ENCODE measurements at regions not wholly inside any gene's neighbourhood (a gene's known extent, or its start where the extent isn't known, plus 50 kb on each side); places are given as distances from the start of the nearest gene placed in this dataset.

DNA sequence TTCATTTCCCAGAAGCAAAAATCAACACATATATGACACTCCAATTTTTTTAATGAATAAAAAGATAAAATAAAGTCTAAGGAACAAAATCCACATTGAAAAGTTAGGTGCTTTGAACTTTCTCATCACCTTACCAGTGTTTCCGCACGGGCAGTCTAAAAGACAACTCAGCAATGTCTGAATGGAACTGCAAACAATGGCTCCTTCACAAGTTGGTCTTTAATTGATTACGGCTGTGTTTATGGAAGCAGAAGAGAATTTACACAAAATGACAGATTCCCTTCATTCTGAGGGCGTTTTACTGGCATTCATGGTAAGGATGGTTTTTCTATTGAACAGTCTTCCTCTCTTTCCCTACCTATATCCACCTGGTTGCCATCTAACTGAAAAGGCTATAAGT, 65.0 kb upstream of the RNPC3 start:
- DNase-seq (ENCODE audit: low read depth, low spot score) (no peak), FAIRE-seq (no peak), ATAC-seq (no peak)
- H3K27ac ChIP-seq (ENCODE audit: control insufficient read depth, insufficient read depth): no peak overlapping the region
- no peak overlapping the region for H3K4me3 ChIP-seq
- TF ChIP-seq LARP7 (IDR thresholded peaks at IDR 0.05): no peak
- TF ChIP-seq NFIC (IDR thresholded peaks at IDR 0.05; ENCODE audit: low read depth, low read length): no peak
- no peak for TF ChIP-seq RUNX3 (IDR thresholded peaks at IDR 0.05; ENCODE audit: low read length)
- no peak for TF ChIP-seq ATF7 (IDR thresholded peaks at IDR 0.05; ENCODE audit: low read depth)
- TF ChIP-seq, protein P1, sequence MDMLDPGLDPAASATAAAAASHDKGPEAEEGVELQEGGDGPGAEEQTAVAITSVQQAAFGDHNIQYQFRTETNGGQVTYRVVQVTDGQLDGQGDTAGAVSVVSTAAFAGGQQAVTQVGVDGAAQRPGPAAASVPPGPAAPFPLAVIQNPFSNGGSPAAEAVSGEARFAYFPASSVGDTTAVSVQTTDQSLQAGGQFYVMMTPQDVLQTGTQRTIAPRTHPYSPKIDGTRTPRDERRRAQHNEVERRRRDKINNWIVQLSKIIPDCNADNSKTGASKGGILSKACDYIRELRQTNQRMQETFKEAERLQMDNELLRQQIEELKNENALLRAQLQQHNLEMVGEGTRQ (IDR thresholded peaks at IDR 0.05; ENCODE audit: borderline replicate concordance, low read depth, low read length): no peak
- no peak for TF ChIP-seq MEF2B (IDR thresholded peaks at IDR 0.05; ENCODE audit: partially characterized antibody, poor library complexity, severe bottlenecking)
- TF ChIP-seq ZBTB40 (IDR thresholded peaks at IDR 0.05; ENCODE audit: borderline replicate concordance): no peak
- TF ChIP-seq CHD4 (IDR thresholded peaks at IDR 0.05): no peak
- TF ChIP-seq REST (IDR thresholded peaks at IDR 0.05; ENCODE audit: low read depth, low read length): no peak
- no peak for TF ChIP-seq GABPA (IDR thresholded peaks at IDR 0.05; ENCODE audit: low read depth)
- H2AFZ ChIP-seq (ENCODE audit: control insufficient read depth, low read depth, low read length): no peak overlapping the region
- no peaks in the 10 kb centered on the region for H3K36me3 ChIP-seq (ENCODE audit: control insufficient read depth in 2 of 2, insufficient read depth in 2 of 2, low read length in 1 of 2)
- H3K4me2 ChIP-seq (ENCODE audit: control insufficient read depth, insufficient read depth): no peak overlapping the region
- no peaks in the 10 kb centered on the region for H3K4me1 ChIP-seq (ENCODE audit: control insufficient read depth, insufficient read depth, low read length)
- BruUV-seq (replicated peaks): no TSS peak
- WGBS (ENCODE audit: insufficient coverage, insufficient replicate concordance, low lambda C conversion rate, missing lambda C conversion rate): 35% methylated on average over 4 of the region's 4 CpGs
- H3K9me3 ChIP-seq (replicated peaks; ENCODE audit: control insufficient read depth, insufficient read depth, low read length): no peaks in the 10 kb centered on the region
- SMC1A ChIA-PET (ENCODE audit: uncharacterized antibody, unreplicated experiment): interaction anchor here (0.9 to 1.8 kb wide), 10 partner anchors 9 to 1941 kb away, joined by 3 to 29 read pairs (median 6); no protein-coding TSS in a partner anchor
- no peaks in the 10 kb centered on the region for H4K20me1 ChIP-seq (ENCODE audit: control insufficient read depth, insufficient read depth)
- intact Hi-C loops (cut with micrococcal nuclease; ENCODE audit: unreplicated experiment) (loop anchor here (2.0 kb wide), 1 partner anchor 354 kb away; no protein-coding TSS in a partner anchor), in situ Hi-C loops (cut with MboI) (no loop called here)
- H3K79me2 ChIP-seq (ENCODE audit: control insufficient read depth, insufficient read depth, low read length): no peaks in the 10 kb centered on the region
- POLR2A ChIA-PET: no interaction called here
- RAD21 ChIA-PET (ENCODE audit: unreplicated experiment): interaction anchor here (0.8 to 1.8 kb wide), 8 partner anchors 9 to 910 kb away, joined by 3 to 32 read pairs (median 3); no protein-coding TSS in a partner anchor
- CTCF ChIA-PET: interaction anchor here (0.6 to 3.1 kb wide), 24 partner anchors 9 to 1692 kb away, joined by 3 to 82 read pairs (median 4); partner anchors contain the start of gene COL11A1
- H3K9ac ChIP-seq (ENCODE audit: control insufficient read depth, insufficient read depth, low read length): no peak overlapping the region
- H3K27me3 ChIP-seq (replicated peaks in 1 of 2; ENCODE audit: control insufficient read depth in 2 of 2, insufficient read depth in 2 of 2, low read length in 1 of 2): no peaks in the 10 kb centered on the region
